Esophagus squamous epithelium (tissue), 5 donors: ENCODE measurements at regions not wholly inside any gene's neighbourhood (a gene's known extent, or its start where the extent isn't known, plus 50 kb on each side); places are given as distances from the start of the nearest gene placed in this dataset.
"Not testable (repeated sequence)": the region's sequence is repeated elsewhere in the genome, so short reads cannot be mapped to it uniquely, and the experiment has no call there.

Experiments used
- DNase-seq: peaks from one replicate; lab custom pipeline; 2025; lab: John Stamatoyannopoulos, UW
- H3K27ac ChIP-seq, 4 donors: fragments of 200-600 bp; sonication (generic); one replicate each; pipeline ENCODE4 v1.5.1; 2016 to 2019; ENCODE audit warnings: mild to moderate bottlenecking in 1 of 4
- H3K27me3 ChIP-seq, 4 donors: fragments of 200-600 bp; sonication (generic); 1 replicate in 3 of 4; 2 replicates in 1 of 4; pipeline versions ENCODE4 v1.5.1 to v1.6.0; 2017 to 2021; ENCODE audit warnings: antibody characterized with exemption in 1 of 4
- H3K36me3 ChIP-seq, 3 donors: fragments of 200-600 bp; sonication (generic); one replicate each; pipeline ENCODE4 v1.5.1; 2016 to 2019
- H3K4me1 ChIP-seq, 3 donors: fragments of 200-600 bp; sonication (generic); one replicate each; pipeline ENCODE4 v1.5.1; 2017 to 2019
- H3K4me3 ChIP-seq, 4 donors: fragments of 200-600 bp; sonication (generic); 1 replicate in 3 of 4; 2 replicates in 1 of 4; pipeline ENCODE4 v1.5.1; 2016 to 2019; ENCODE audit warnings: mild to moderate bottlenecking in 2 of 4, moderate library complexity in 1 of 4
- H3K9me3 ChIP-seq, 3 donors: fragments of 200-600 bp; sonication (generic); one replicate each; pipeline ENCODE4 v1.5.1; 2016 to 2019
- CTCF ChIP-seq, 6 experiments: fragments of 450-650 bp in 4 of 6; fragments of 200-600 bp in 2 of 6; sonication (generic) in 2 of 6; IDR thresholded peaks; one replicate each; pipeline ENCODE4 v1.5.1; 2016 to 2019; ENCODE audit warnings: antibody characterized with exemption in 6 of 6, mild to moderate bottlenecking in 4 of 6, moderate library complexity in 4 of 6
- POLR2A ChIP-seq, 4 donors: fragments of 450-650 bp; IDR thresholded peaks; one replicate each; pipeline ENCODE4 v1.6.1; 2017; ENCODE audit warnings: antibody characterized with exemption in 4 of 4, mild to moderate bottlenecking in 4 of 4, moderate library complexity in 3 of 4
- WGBS, 2 donors: methylation state at CpG; one replicate each; pipeline ENCODE4 v1.1.5; 2018; 5-methylcytosine and 5-hydroxymethylcytosine counted together
- intact Hi-C: fragments of 100-400 bp; cut with DNase I; formaldehyde crosslinking; loops from one replicate; pipeline ENCODE4 v1.15.0; 2022
- donor health status: DM: yes; HTN: yes; CAD: no.

GRCh38 chr15:70593795-70594194 lies 169.6 kb downstream of the UACA start:
- Histone ChIP-seq H3K27ac (no peak overlapping the region), H3K9me3 (peaks cover 0 to 23% (median 6%) of the 10 kb centered on the region in 3 donors), H3K4me1 (no peaks in the 10 kb centered on the region), H3K4me3 (no peak overlapping the region), H3K36me3 (no peaks in the 10 kb centered on the region), H3K27me3 (peaks cover 0 to 14% (median 0%) of the 10 kb centered on the region in 4 donors)
- intact Hi-C loops = no loop called here
- DNase-seq = no peak
- TF ChIP-seq POLR2A (IDR thresholded peaks at IDR 0.05) (no peak), CTCF (IDR thresholded peaks at IDR 0.05) (no peak)

- no peak for DNase-seq
- TF ChIP-seq CTCF (IDR thresholded peaks at IDR 0.05) (no peak), POLR2A (IDR thresholded peaks at IDR 0.05) (no peak)
- Histone ChIP-seq H3K27me3 (peaks cover 0 to 44% (median 0%) of the 10 kb centered on the region in 4 donors), H3K4me3 (no peak overlapping the region), H3K36me3 (no peaks in the 10 kb centered on the region), H3K9me3 (peaks cover 0 to 23% (median 6%) of the 10 kb centered on the region in 3 donors), H3K4me1 (peaks cover 7 to 12% (median 8%) of the 10 kb centered on the region in 3 donors), H3K27ac (no peak overlapping the region)
- intact Hi-C loops = no loop called here
- 53 to 68% methylated on average over 3 to 4 of the region's 4 CpGs for WGBS, 2 donors
These were observed 173.6 kb downstream of the UACA start for GRCh38 chr15:70589728-70590127.

- Histone ChIP-seq H3K27me3 (peaks cover 0 to 49% (median 0%) of the 10 kb centered on the region in 4 donors), H3K4me1 (peaks cover 9 to 17% (median 10%) of the 10 kb centered on the region in 3 donors), H3K4me3 (no peak overlapping the region), H3K9me3 (peaks cover 0 to 21% (median 4%) of the 10 kb centered on the region in 3 donors), H3K27ac (no peak overlapping the region), H3K36me3 (no peaks in the 10 kb centered on the region)
- TF ChIP-seq CTCF (IDR thresholded peaks at IDR 0.05) = no peak
- TF ChIP-seq POLR2A (IDR thresholded peaks at IDR 0.05) = no peak
- DNase-seq = no peak
- intact Hi-C loops = no loop called here
These were observed 174.1 kb downstream of the UACA start for GRCh38 chr15:70589221-70589620.

- intact Hi-C loops = no loop called here
- H3K4me1 ChIP-seq = peaks cover 9 to 18% (median 10%) of the 10 kb centered on the region in 3 donors
- DNase-seq = no peak
- H3K36me3 ChIP-seq = no peaks in the 10 kb centered on the region
- peaks cover 0 to 56% (median 0%) of the 10 kb centered on the region in 4 donors for H3K27me3 ChIP-seq
- 79 to 81% methylated on average over 4 of the region's 4 CpGs for WGBS, 2 donors
- no peak overlapping the region for H3K4me3 ChIP-seq
- H3K9me3 ChIP-seq = peaks cover 0 to 15% (median 0%) of the 10 kb centered on the region in 3 donors
- no peak for TF ChIP-seq CTCF (IDR thresholded peaks at IDR 0.05)
- no peak for TF ChIP-seq POLR2A (IDR thresholded peaks at IDR 0.05)
- H3K27ac ChIP-seq = no peak overlapping the region
These were observed 174.7 kb downstream of the UACA start for GRCh38 chr15:70588613-70589012.

DNA sequence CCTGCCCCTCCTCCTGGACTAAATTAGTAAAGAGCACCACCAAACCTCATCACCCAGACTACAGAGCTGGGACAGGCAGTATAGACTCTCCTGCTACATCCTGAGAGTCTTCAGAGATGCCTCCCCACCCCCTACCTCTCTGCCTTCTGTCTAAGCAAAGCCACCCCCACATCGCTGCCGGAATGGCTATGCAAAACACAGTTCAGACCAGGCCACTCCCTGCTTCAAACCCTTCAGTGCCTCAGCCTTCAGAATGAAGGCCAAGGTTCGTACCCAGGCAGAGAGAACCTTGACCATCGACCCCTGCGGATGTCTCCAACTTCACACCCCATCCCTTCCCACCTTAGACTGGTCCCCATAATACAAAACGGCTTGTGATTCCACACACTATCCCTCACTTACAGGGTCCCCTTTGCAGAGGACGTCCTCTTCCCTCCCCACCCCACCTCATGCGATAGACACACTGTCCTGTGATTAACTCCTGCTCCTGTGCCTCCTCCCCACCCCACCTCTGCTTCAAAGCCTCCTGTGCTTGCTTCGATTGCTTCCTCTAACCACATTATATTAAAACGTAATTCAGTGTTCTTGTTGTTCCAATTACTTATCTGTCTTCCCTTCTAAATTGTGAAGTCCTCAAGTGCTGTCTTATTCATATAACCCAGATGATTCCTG lies 175.3 kb downstream of the UACA start:
- Histone ChIP-seq H3K4me1 (peaks cover 9 to 18% (median 10%) of the 10 kb centered on the region in 3 donors), H3K27ac (no peak overlapping the region), H3K27me3 (peaks cover 0 to 60% (median 0%) of the 10 kb centered on the region in 4 donors), H3K4me3 (no peak overlapping the region), H3K9me3 (peaks cover 0 to 10% (median 0%) of the 10 kb centered on the region in 3 donors), H3K36me3 (no peaks in the 10 kb centered on the region)
- whole genome bisulfite sequencing, 2 donors = 82 to 83% methylated on average over 10 of the region's 10 CpGs
- intact Hi-C loops = no loop called here
- DNase-seq = no peak
- no peak for TF ChIP-seq POLR2A (IDR thresholded peaks at IDR 0.05)
- no peak for TF ChIP-seq CTCF (IDR thresholded peaks at IDR 0.05)

GRCh38 chr15:70587012-70587634 lies 176.2 kb downstream of the UACA start:
- H3K9me3 ChIP-seq = not testable (repeated sequence)
- no CpG with 5 or more reads among the region's 40 CpGs for WGBS, 2 donors

More at GRCh38 chr15:70587012-70587634, 176.2 kb downstream of the UACA start:
- H3K36me3 ChIP-seq, DNase-seq, H3K4me3 ChIP-seq, intact Hi-C loops, H3K27ac ChIP-seq: not testable (repeated sequence)
- Histone ChIP-seq H3K27me3 (peaks cover 0 to 69% (median 0%) of the 10 kb centered on the region in 4 donors), H3K4me1 (peaks cover 9 to 18% (median 10%) of the 10 kb centered on the region in 3 donors)
